ENCODE measurements at regions not wholly inside any gene's neighbourhood (a gene's known extent, or its start where the extent isn't known, plus 50 kb on each side); places are given as distances from the start of the nearest gene placed in this dataset.

GRCh38 chr18:29378651-29379136, 1201.8 kb upstream of the CDH2 start:
- H3K9me3 ChIP-seq (ENCODE audit: control insufficient read depth, insufficient read depth, low read length): no peaks in the 10 kb centered on the region
- TF ChIP-seq CTCF (IDR thresholded peaks at IDR 0.05; ENCODE audit: low read depth, low read length, poor library complexity, severe bottlenecking) (no peak), EZH2phosphoT487 (IDR thresholded peaks at IDR 0.05; ENCODE audit: borderline replicate concordance, low read length) (no peak)
- H3F3A ChIP-seq (ENCODE audit: control insufficient read depth, insufficient read depth): no peaks in the 10 kb centered on the region
- H3K4me1 ChIP-seq (ENCODE audit: control insufficient read depth, low read length): no peaks in the 10 kb centered on the region
- no peaks in the 10 kb centered on the region for H3K9me2 ChIP-seq (replicated peaks; ENCODE audit: control insufficient read depth, low read length)
- H3K27me3 ChIP-seq (ENCODE audit: control insufficient read depth, low read length): no peaks in the 10 kb centered on the region
- no peaks in the 10 kb centered on the region for H3K36me3 ChIP-seq (ENCODE audit: control insufficient read depth, low read length)
- H3K79me2 ChIP-seq (ENCODE audit: control insufficient read depth, low read length): no peaks in the 10 kb centered on the region
- H4K20me1 ChIP-seq (ENCODE audit: control insufficient read depth, insufficient read depth, low read depth, low read length): no peaks in the 10 kb centered on the region
- H3K4me3 ChIP-seq (ENCODE audit: low read length): no peak overlapping the region
- no peak overlapping the region for H3K4me2 ChIP-seq (ENCODE audit: low read length)
- H3K27ac ChIP-seq (ENCODE audit: low read depth, low read length): no peak overlapping the region

- H3K9me3 ChIP-seq (ENCODE audit: control insufficient read depth, insufficient read depth, low read length): peaks cover 3% of the 10 kb centered on the region; the same call in 1 of the 2 replicates
- H3K9me2 ChIP-seq (replicated peaks; ENCODE audit: control insufficient read depth, low read length): no peaks in the 10 kb centered on the region
- no peaks in the 10 kb centered on the region for H3K79me2 ChIP-seq (ENCODE audit: control insufficient read depth, low read length)
- no peaks in the 10 kb centered on the region for H3K36me3 ChIP-seq (ENCODE audit: control insufficient read depth, low read length)
- no peak overlapping the region for H3K4me3 ChIP-seq (ENCODE audit: low read length)
- H4K20me1 ChIP-seq (ENCODE audit: control insufficient read depth, insufficient read depth, low read depth, low read length): no peaks in the 10 kb centered on the region
- H3K27me3 ChIP-seq (ENCODE audit: control insufficient read depth, low read length): no peaks in the 10 kb centered on the region
- H3K4me1 ChIP-seq (ENCODE audit: control insufficient read depth, low read length): no peaks in the 10 kb centered on the region
- no peak for TF ChIP-seq EZH2phosphoT487 (IDR thresholded peaks at IDR 0.05; ENCODE audit: borderline replicate concordance, low read length)
- no peak for TF ChIP-seq CTCF (IDR thresholded peaks at IDR 0.05; ENCODE audit: low read depth, low read length, poor library complexity, severe bottlenecking)
- no peak overlapping the region for H3K4me2 ChIP-seq (ENCODE audit: low read length)
- H3F3A ChIP-seq (ENCODE audit: control insufficient read depth, insufficient read depth): no peaks in the 10 kb centered on the region
- H3K27ac ChIP-seq (ENCODE audit: low read depth, low read length): no peak overlapping the region
Measured at GRCh38 chr18:29377346-29377745, 1200.4 kb upstream of the CDH2 start.

GRCh38 chr18:29373000-29373399, 1196.1 kb upstream of the CDH2 start:
- H3K4me1 ChIP-seq (ENCODE audit: control insufficient read depth, low read length): no peaks in the 10 kb centered on the region
- no peak overlapping the region for H3K4me2 ChIP-seq (ENCODE audit: low read length)
- H3K9me3 ChIP-seq (ENCODE audit: control insufficient read depth, insufficient read depth, low read length): peaks cover 3% of the 10 kb centered on the region; the same call in 1 of the 2 replicates
- H3K36me3 ChIP-seq (ENCODE audit: control insufficient read depth, low read length): no peaks in the 10 kb centered on the region
- H3K79me2 ChIP-seq (ENCODE audit: control insufficient read depth, low read length): no peaks in the 10 kb centered on the region
- no peaks in the 10 kb centered on the region for H4K20me1 ChIP-seq (ENCODE audit: control insufficient read depth, insufficient read depth, low read depth, low read length)
- no peaks in the 10 kb centered on the region for H3K9me2 ChIP-seq (replicated peaks; ENCODE audit: control insufficient read depth, low read length)
- no peaks in the 10 kb centered on the region for H3F3A ChIP-seq (ENCODE audit: control insufficient read depth, insufficient read depth)
- no peaks in the 10 kb centered on the region for H3K27me3 ChIP-seq (ENCODE audit: control insufficient read depth, low read length)
- H3K4me3 ChIP-seq (ENCODE audit: low read length): no peak overlapping the region
- no peak for TF ChIP-seq CTCF (IDR thresholded peaks at IDR 0.05; ENCODE audit: low read depth, low read length, poor library complexity, severe bottlenecking)
- no peak for TF ChIP-seq EZH2phosphoT487 (IDR thresholded peaks at IDR 0.05; ENCODE audit: borderline replicate concordance, low read length)
- H3K27ac ChIP-seq (ENCODE audit: low read depth, low read length): no peak overlapping the region

All from DOHH2 (cell line).